ENCODE measurements at regions not wholly inside any gene's neighbourhood (a gene's known extent, or its start where the extent isn't known, plus 50 kb on each side); places are given as distances from the start of the nearest gene placed in this dataset.

DNA sequence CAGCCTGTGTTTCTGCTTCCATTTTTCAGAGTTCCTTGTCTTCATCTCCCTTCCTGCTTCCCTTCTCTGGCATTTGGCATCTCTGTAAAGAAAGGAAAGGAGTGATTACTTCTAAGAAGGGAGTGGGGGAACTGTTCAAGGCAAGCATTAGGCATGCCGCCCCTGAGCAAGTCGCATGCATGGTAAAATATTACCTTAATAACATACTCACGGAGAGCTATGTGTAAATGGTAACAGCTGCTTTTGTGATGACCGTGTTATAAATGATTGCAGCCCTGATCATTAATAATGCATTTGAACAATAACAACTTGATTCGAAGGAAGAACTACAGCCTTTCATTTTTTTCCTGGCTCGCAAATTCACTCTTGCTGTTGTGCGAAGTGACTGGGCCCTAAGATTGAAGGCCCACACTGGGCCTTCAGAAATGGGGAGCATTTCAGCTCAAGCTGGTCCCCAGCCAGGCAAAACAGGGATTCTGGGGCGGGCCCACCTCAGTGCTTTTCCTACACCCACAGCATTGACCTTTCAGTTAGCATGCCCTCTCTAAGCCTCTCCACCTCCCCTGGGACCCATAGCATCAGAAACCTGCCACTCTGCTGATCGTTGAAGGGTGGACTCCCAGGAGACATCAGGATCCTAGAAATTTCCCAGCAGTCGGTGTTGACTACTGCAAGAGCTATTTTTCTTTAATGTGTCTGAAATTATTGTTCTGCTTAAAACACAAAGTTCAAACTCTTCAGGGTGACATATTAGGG, 263.0 kb upstream of the CADM1 start:
- H3K4me1 Mint-ChIP-seq (ENCODE audit: unreplicated experiment), result no peaks in the 10 kb centered on the region
- H3K9me3 Mint-ChIP-seq (ENCODE audit: unreplicated experiment), result no peaks in the 10 kb centered on the region
- no peak overlapping the region for H3K27ac Mint-ChIP-seq (ENCODE audit: unreplicated experiment)
- TF ChIP-seq, protein P1, sequence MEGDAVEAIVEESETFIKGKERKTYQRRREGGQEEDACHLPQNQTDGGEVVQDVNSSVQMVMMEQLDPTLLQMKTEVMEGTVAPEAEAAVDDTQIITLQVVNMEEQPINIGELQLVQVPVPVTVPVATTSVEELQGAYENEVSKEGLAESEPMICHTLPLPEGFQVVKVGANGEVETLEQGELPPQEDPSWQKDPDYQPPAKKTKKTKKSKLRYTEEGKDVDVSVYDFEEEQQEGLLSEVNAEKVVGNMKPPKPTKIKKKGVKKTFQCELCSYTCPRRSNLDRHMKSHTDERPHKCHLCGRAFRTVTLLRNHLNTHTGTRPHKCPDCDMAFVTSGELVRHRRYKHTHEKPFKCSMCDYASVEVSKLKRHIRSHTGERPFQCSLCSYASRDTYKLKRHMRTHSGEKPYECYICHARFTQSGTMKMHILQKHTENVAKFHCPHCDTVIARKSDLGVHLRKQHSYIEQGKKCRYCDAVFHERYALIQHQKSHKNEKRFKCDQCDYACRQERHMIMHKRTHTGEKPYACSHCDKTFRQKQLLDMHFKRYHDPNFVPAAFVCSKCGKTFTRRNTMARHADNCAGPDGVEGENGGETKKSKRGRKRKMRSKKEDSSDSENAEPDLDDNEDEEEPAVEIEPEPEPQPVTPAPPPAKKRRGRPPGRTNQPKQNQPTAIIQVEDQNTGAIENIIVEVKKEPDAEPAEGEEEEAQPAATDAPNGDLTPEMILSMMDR (IDR thresholded peaks at IDR 0.05; ENCODE audit: unreplicated experiment), result no peak
- no peaks in the 10 kb centered on the region for H3K27me3 Mint-ChIP-seq (ENCODE audit: unreplicated experiment)
- H3K36me3 Mint-ChIP-seq (ENCODE audit: low read depth, unreplicated experiment), result no peaks in the 10 kb centered on the region
- DNase-seq (ENCODE audit: low spot score), result no peak
- H3K4me3 Mint-ChIP-seq (ENCODE audit: unreplicated experiment), result no peak overlapping the region

DNA sequence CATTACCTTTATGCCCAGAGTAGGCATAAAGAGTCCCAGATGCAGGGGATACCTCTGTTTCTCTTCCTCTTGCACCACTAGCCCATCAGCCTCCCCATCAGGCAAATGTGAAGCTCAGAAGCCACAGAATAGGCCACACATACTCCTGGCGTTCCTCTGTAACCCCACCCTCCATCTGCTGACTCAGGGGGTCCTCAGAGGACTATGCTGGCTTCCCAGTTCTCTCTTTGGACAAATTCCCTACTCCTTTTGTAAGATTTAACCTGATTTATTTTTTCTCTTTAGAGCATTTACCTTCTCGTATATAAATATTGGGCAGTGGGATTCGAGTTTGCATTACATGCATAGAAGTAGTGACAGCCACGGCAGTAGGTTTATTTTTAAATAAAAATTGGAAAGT, 262.3 kb upstream of the CADM1 start:
- H3K4me1 Mint-ChIP-seq (ENCODE audit: unreplicated experiment), result no peaks in the 10 kb centered on the region
- no peak for DNase-seq (ENCODE audit: low spot score)
- H3K27me3 Mint-ChIP-seq (ENCODE audit: unreplicated experiment), result no peaks in the 10 kb centered on the region
- no peak overlapping the region for H3K27ac Mint-ChIP-seq (ENCODE audit: unreplicated experiment)
- TF ChIP-seq, protein P1 (IDR thresholded peaks at IDR 0.05; ENCODE audit: unreplicated experiment), result no peak
- no peaks in the 10 kb centered on the region for H3K9me3 Mint-ChIP-seq (ENCODE audit: unreplicated experiment)
- H3K4me3 Mint-ChIP-seq (ENCODE audit: unreplicated experiment), result no peak overlapping the region
- no peaks in the 10 kb centered on the region for H3K36me3 Mint-ChIP-seq (ENCODE audit: low read depth, unreplicated experiment)

DNA sequence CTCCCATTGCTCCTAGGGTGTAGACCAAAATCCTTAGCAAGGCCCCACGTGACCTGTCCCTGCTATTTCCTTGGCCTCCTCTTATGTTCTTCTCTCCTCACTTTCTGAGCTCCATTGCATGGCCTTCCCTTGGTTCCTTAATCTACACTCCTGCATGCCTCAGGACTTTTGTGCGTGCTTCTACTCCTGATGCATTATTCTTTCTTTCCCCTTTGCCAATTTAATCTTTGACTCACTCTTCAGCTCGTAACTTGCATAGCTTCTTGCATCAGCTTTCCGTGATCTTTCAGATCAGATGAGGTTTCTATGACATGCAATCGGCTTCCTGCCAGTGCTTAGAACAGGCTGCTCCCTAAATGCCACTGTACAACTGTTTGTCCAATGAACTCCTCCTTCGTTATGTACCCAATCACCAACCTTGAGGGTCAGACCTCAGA, 261.6 kb upstream of the CADM1 start:
- DNase-seq (ENCODE audit: low spot score), result no peak
- Mint-ChIP-seq H3K27ac (ENCODE audit: unreplicated experiment) (no peak overlapping the region), H3K9me3 (ENCODE audit: unreplicated experiment) (no peaks in the 10 kb centered on the region), H3K27me3 (ENCODE audit: unreplicated experiment) (peaks cover under 1% of the 10 kb centered on the region), H3K36me3 (ENCODE audit: low read depth, unreplicated experiment) (no peaks in the 10 kb centered on the region), H3K4me3 (ENCODE audit: unreplicated experiment) (no peak overlapping the region), H3K4me1 (ENCODE audit: unreplicated experiment) (no peaks in the 10 kb centered on the region)
- TF ChIP-seq, protein P1 (IDR thresholded peaks at IDR 0.05; ENCODE audit: unreplicated experiment), result no peak

DNA sequence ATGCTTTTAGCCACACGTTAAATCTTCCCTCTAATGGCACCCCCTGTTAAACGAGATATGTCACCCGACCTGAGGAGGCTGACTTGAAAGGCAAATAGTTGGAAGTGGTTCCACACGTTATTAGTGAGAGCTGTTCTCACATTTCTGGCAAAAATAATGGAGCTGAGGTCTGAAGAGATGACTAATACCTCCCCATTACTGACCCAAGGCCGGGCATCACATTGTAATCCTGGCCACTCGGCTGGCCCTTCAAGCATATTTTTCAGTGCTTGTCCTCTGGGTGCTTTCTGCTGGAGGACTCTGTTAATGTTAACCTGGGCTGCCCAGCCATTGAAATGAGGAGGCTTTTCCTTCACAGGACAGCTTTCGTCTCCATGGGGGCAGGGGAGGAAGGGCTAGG, 260.0 kb upstream of the CADM1 start:
- DNase-seq (ENCODE audit: low spot score), result no peak
- H3K36me3 Mint-ChIP-seq (ENCODE audit: low read depth, unreplicated experiment), result no peaks in the 10 kb centered on the region
- H3K27me3 Mint-ChIP-seq (ENCODE audit: unreplicated experiment), result peaks cover 4% of the 10 kb centered on the region
- no peak overlapping the region for H3K27ac Mint-ChIP-seq (ENCODE audit: unreplicated experiment)
- TF ChIP-seq, protein P1 (IDR thresholded peaks at IDR 0.05; ENCODE audit: unreplicated experiment), result no peak
- no peaks in the 10 kb centered on the region for H3K9me3 Mint-ChIP-seq (ENCODE audit: unreplicated experiment)
- H3K4me3 Mint-ChIP-seq (ENCODE audit: unreplicated experiment), result no peak overlapping the region
- no peaks in the 10 kb centered on the region for H3K4me1 Mint-ChIP-seq (ENCODE audit: unreplicated experiment)

DNA sequence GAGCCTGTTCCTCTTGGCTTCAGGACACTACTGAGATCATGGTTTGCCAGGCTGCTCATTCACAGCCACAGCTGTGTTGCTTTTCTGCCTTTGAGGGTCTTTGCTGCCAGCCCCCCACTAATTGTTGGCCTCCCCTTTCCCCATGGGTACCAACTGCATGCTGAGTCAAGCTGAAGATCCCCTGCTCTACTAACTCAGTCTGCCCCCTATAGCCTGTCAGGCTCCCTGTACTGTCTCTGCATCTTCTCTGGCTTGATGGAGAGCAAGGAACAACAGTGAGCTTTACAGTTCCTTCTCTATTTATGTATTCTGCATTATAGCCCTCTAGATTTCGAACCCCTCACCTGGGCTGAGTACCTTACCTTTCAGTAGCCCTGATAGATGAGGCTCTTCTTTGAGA, 257.6 kb upstream of the CADM1 start:
- Mint-ChIP-seq H3K4me3 (ENCODE audit: unreplicated experiment) (no peak overlapping the region), H3K27me3 (ENCODE audit: unreplicated experiment) (peaks cover 9% of the 10 kb centered on the region), H3K27ac (ENCODE audit: unreplicated experiment) (no peak overlapping the region), H3K9me3 (ENCODE audit: unreplicated experiment) (no peaks in the 10 kb centered on the region), H3K36me3 (ENCODE audit: low read depth, unreplicated experiment) (no peaks in the 10 kb centered on the region), H3K4me1 (ENCODE audit: unreplicated experiment) (no peaks in the 10 kb centered on the region)
- DNase-seq (ENCODE audit: low spot score), result no peak
- TF ChIP-seq, protein P1 (IDR thresholded peaks at IDR 0.05; ENCODE audit: unreplicated experiment), result no peak

All from endothelial cell (in vitro differentiated cells).